NB4 (cell line): ENCODE measurements at regions not wholly inside any gene's neighbourhood (a gene's known extent, or its start where the extent isn't known, plus 50 kb on each side); places are given as distances from the start of the nearest gene placed in this dataset.

Source experiments
- CTCF ChIP-seq: IDR thresholded peaks from one replicate; pipeline ENCODE4 v1.5.1; 2012; ENCODE audit warnings: low read depth, low read length
- MYC ChIP-seq: IDR thresholded peaks from 2 replicates; pipeline ENCODE4 v1.6.1; 2011; ENCODE audit warnings: low read depth, low read length

GRCh38 chr1:95686217-95686616, 452.2 kb downstream of the RWDD3 start:
- no peak for TF ChIP-seq MYC
- TF ChIP-seq CTCF = no peak
